Panc1 (cell line): ENCODE measurements at regions not wholly inside any gene's neighbourhood (a gene's known extent, or its start where the extent isn't known, plus 50 kb on each side); places are given as distances from the start of the nearest gene placed in this dataset.

ENCODE experiments used
- ATAC-seq: fragments of 200-7000 bp; cut with Tn5 transposase; 2 replicates; pipeline ENCODE4 v1.9.1; 2020; ENCODE audit warnings: mild to moderate bottlenecking, moderate library complexity
- BruUV-seq: library from RNA; stranded (reverse); fragments of 400-500 nt; replicated peaks from 2 replicates; lab custom pipeline; 2021; lab: Mats Ljungman, UMichigan
- CTCF ChIA-PET: fragments of 300-600 bp; sonication (Branson Sonifier 250); formaldehyde crosslinking; loops from one replicate; lab custom pipeline; 2022; ENCODE audit warnings: antibody characterized with exemption; lab: Charles Lee
- POLR2A ChIA-PET: fragments of 300-600 bp; sonication (Branson Sonifier 250); formaldehyde crosslinking; loops from one replicate; lab custom pipeline; 2022; ENCODE audit warnings: antibody characterized with exemption; lab: Charles Lee
- DNase-seq: peaks from one replicate; pipeline ENCODE4 v3.0.0-alpha.2; 2010; ENCODE audit warnings: low read depth, low spot score
- H3K27ac ChIP-seq: 2 replicates; pipeline ENCODE4 v1.5.1; 2011; ENCODE audit warnings: mild to moderate bottlenecking, low read length, inconsistent platforms
- H3K27me3 ChIP-seq: fragments of 200-500 bp; sonication (Bioruptor generic); 2 replicates; pipeline ENCODE4 v1.6.0; 2014; ENCODE audit warnings: low read length, inconsistent platforms; ENCODE audit not compliant: control insufficient read depth, insufficient read depth
- H3K36me3 ChIP-seq: fragments of 200-500 bp; sonication (Bioruptor generic); 2 replicates; pipeline ENCODE4 v1.5.1; 2014; ENCODE audit warnings: inconsistent platforms, mild to moderate bottlenecking, low read length, moderate library complexity; ENCODE audit not compliant: control insufficient read depth, insufficient read depth
- H3K4me1 ChIP-seq: 2 replicates; pipeline ENCODE4 v1.5.1; 2011; ENCODE audit warnings: inconsistent platforms, mild to moderate bottlenecking, low read length, moderate library complexity; ENCODE audit not compliant: control insufficient read depth, insufficient read depth
- H3K4me3 ChIP-seq, 2 experiments: 2 replicates each; pipeline ENCODE4 v1.5.1; 2011 to 2012; ENCODE audit warnings: low read depth in 2 of 2, low read length in 2 of 2, mild to moderate bottlenecking in 2 of 2, inconsistent platforms in 1 of 2, moderate library complexity in 1 of 2
- H3K9me3 ChIP-seq: fragments of 200-500 bp; sonication (Bioruptor generic); 2 replicates; pipeline ENCODE4 v1.5.1; 2014; ENCODE audit warnings: low read depth, mild to moderate bottlenecking, inconsistent platforms, low read length, moderate library complexity; ENCODE audit not compliant: control insufficient read depth, insufficient read depth
- CTCF ChIP-seq: fragments of 450-650 bp; IDR thresholded peaks from 2 replicates; pipeline ENCODE4 v1.5.1; 2017; ENCODE audit warnings: mild to moderate bottlenecking
- POLR2AphosphoS5 ChIP-seq: IDR thresholded peaks from 2 replicates; pipeline ENCODE4 v1.6.1; 2012; ENCODE audit warnings: mild to moderate bottlenecking, low read depth, low read length, moderate library complexity
- REST ChIP-seq, 2 experiments: IDR thresholded peaks; 2 replicates each; pipeline ENCODE4 v1.6.1; 2011 to 2012; ENCODE audit warnings: low read depth in 2 of 2, control low read depth in 1 of 2, low read length in 1 of 2, mild to moderate bottlenecking in 1 of 2, moderate library complexity in 1 of 2; ENCODE audit not compliant: insufficient read depth in 1 of 2
- SIN3A ChIP-seq: IDR thresholded peaks from 2 replicates; pipeline ENCODE4 v1.6.1; 2012; ENCODE audit warnings: low read depth, mild to moderate bottlenecking, low read length, moderate library complexity, borderline replicate concordance; ENCODE audit not compliant: insufficient read depth
- TCF7L2 ChIP-seq: IDR thresholded peaks from 2 replicates; pipeline ENCODE4 v1.6.1; 2011; ENCODE audit warnings: mild to moderate bottlenecking, low read depth, low read length, inconsistent platforms
- in situ Hi-C: cut with HindIII; loops from 2 replicates; pipeline ENCODE4 v1.10.0; 2016; ENCODE audit warnings: low sequenced_read_pairs, low pct_unique_long_range_greater_than_20kb
- intact Hi-C: fragments of 100-400 bp; cut with micrococcal nuclease; formaldehyde crosslinking; loops from one replicate; pipeline ENCODE4 v1.10.0; 2022; ENCODE audit not compliant: unreplicated experiment

- DNase-seq (no peak), ATAC-seq (no peak)
- no TSS peak for BruUV-seq
- no peaks in the 10 kb centered on the region for H3K27me3 ChIP-seq
- H3K36me3 ChIP-seq = no peaks in the 10 kb centered on the region
- peaks cover 44% of the 10 kb centered on the region for H3K4me1 ChIP-seq
- in situ Hi-C loops (no loop called here), intact Hi-C loops (no loop called here)
- no peak overlapping the region for H3K4me3 ChIP-seq
- H3K27ac ChIP-seq = peak overlapping the region; percentile 100
- CTCF ChIA-PET = interaction anchor here (1.1 kb wide), 1 partner anchor 30 kb away, joined by 3 read pairs; no protein-coding TSS in a partner anchor
- POLR2A ChIA-PET = no interaction called here
- H3K9me3 ChIP-seq = no peaks in the 10 kb centered on the region
- TF ChIP-seq SIN3A (no peak), TCF7L2 (no peak), CTCF (no peak), REST (IDR thresholded peaks at IDR 0.05; ENCODE audit: insufficient read depth in 1 of 2, low read depth in 2 of 2, low read length in 1 of 2) (no peak), POLR2AphosphoS5 (no peak)
These were observed 65.5 kb upstream of the OSMR start for GRCh38 chr5:38780316-38780715.

- Histone ChIP-seq H3K27me3 (no peaks in the 10 kb centered on the region), H3K4me3 (no peak overlapping the region), H3K4me1 (peaks cover 44% of the 10 kb centered on the region), H3K36me3 (no peaks in the 10 kb centered on the region), H3K27ac (peak overlapping the region; percentile 100), H3K9me3 (no peaks in the 10 kb centered on the region)
- BruUV-seq = no TSS peak
- CTCF ChIA-PET = interaction anchor here (1.1 kb wide), 1 partner anchor 29 kb away, joined by 3 read pairs; no protein-coding TSS in a partner anchor
- POLR2A ChIA-PET = no interaction called here
- peak; percentile 29 for TF ChIP-seq CTCF
- no peak for TF ChIP-seq REST (IDR thresholded peaks at IDR 0.05; ENCODE audit: insufficient read depth in 1 of 2, low read depth in 2 of 2, low read length in 1 of 2)
- intact Hi-C loops = no loop called here
- in situ Hi-C loops = no loop called here
- ATAC-seq (no peak), DNase-seq (no peak)
These were observed 64.9 kb upstream of the OSMR start for GRCh38 chr5:38780945-38781344.
